AG08395 (cell line): ENCODE measurements at regions not wholly inside any gene's neighbourhood (a gene's known extent, or its start where the extent isn't known, plus 50 kb on each side); places are given as distances from the start of the nearest gene placed in this dataset.

Experiments used
- DNase-seq: peaks from one replicate; pipeline ENCODE4 v3.0.0; 2012; ENCODE audit warnings: mixed read lengths, low spot score

- peak; percentile 33 for DNase-seq
Measured at GRCh38 chr2:121074293-121074932, 210.6 kb downstream of the TFCP2L1 start.

- peak; percentile 87 for DNase-seq
Measured at GRCh38 chr2:121075006-121075551, 209.9 kb downstream of the TFCP2L1 start.

GRCh38 chr2:121075641-121076497 is 209.1 kb downstream of the TFCP2L1 start:
- DNase-seq: no peak

GRCh38 chr2:121076498-121076820 is 208.5 kb downstream of the TFCP2L1 start:
- no peak for DNase-seq

GRCh38 chr2:121076885-121077549 is 208.0 kb downstream of the TFCP2L1 start:
- peak; percentile 58 for DNase-seq

GRCh38 chr2:121078899-121079298 is 206.1 kb downstream of the TFCP2L1 start:
- no peak for DNase-seq

GRCh38 chr2:121080013-121080772 is 204.8 kb downstream of the TFCP2L1 start:
- DNase-seq: peak; percentile 75

- DNase-seq: no peak
Measured at GRCh38 chr2:121081701-121082100, 203.3 kb downstream of the TFCP2L1 start.

GRCh38 chr2:121082191-121082590 is 202.8 kb downstream of the TFCP2L1 start:
- no peak for DNase-seq

GRCh38 chr2:121084130-121084680 is 200.8 kb downstream of the TFCP2L1 start:
- peak; percentile 9 for DNase-seq

GRCh38 chr2:121085801-121086200 is 199.2 kb downstream of the TFCP2L1 start:
- no peak for DNase-seq

- DNase-seq: no peak
Measured at GRCh38 chr2:121086450-121086849, 198.6 kb downstream of the TFCP2L1 start.

GRCh38 chr2:121087117-121087516 is 197.9 kb downstream of the TFCP2L1 start:
- DNase-seq: no peak

- no peak for DNase-seq
Measured at GRCh38 chr2:121088251-121089165, 196.5 kb downstream of the TFCP2L1 start.

GRCh38 chr2:121089166-121089510 is 195.9 kb downstream of the TFCP2L1 start:
- no peak for DNase-seq

- no peak for DNase-seq
Measured at GRCh38 chr2:121090088-121090715, 194.8 kb downstream of the TFCP2L1 start.

- DNase-seq: no peak
Measured at GRCh38 chr2:121092095-121092494, 192.9 kb downstream of the TFCP2L1 start.

GRCh38 chr2:121093692-121094091 is 191.3 kb downstream of the TFCP2L1 start:
- no peak for DNase-seq

GRCh38 chr2:121094101-121094500 is 190.9 kb downstream of the TFCP2L1 start:
- peak; percentile 54 for DNase-seq

- no peak for DNase-seq
Measured at GRCh38 chr2:121094845-121095244, 190.2 kb downstream of the TFCP2L1 start.
